HepG2 (cell line): ENCODE measurements at regions not wholly inside any gene's neighbourhood (a gene's known extent, or its start where the extent isn't known, plus 50 kb on each side); places are given as distances from the start of the nearest gene placed in this dataset.

Source experiments
- ATAC-seq: fragments of 200-7000 bp; cut with Tn5 transposase; 3 replicates; pipeline ENCODE4 v1.9.1; 2020; ENCODE audit warnings: mild to moderate bottlenecking, moderate library complexity
- BruUV-seq: library from RNA; stranded (reverse); fragments of 400-500 nt; replicated peaks from 2 replicates; lab custom pipeline; 2021; lab: Mats Ljungman, UMichigan
- CTCF ChIA-PET: fragments of 300-600 bp; formaldehyde crosslinking; extraction: SDS; loops from one replicate; lab custom pipeline; 2021; ENCODE audit warnings: low total read pairs, inconsistent platforms, low intra/inter-chr PET ratio; lab: Yijun Ruan, JAX
- POLR2A ChIA-PET: fragments of 350-600 bp; sonication (Branson Sonifier 250); formaldehyde crosslinking; loops from one replicate; lab custom pipeline; 2020; ENCODE audit warnings: antibody characterized with exemption, inconsistent platforms; lab: Yijun Ruan, JAX
- DNase-seq: peaks from one replicate; pipeline ENCODE4 v3.0.0-alpha.2; 2015; ENCODE audit warnings: low spot score
- FAIRE-seq: peaks from 3 replicates; lab custom pipeline; 2011; peaks lifted over from hg19 to GRCh38; lab: Jason Lieb, UNC
- H2AFZ ChIP-seq: one replicate; pipeline ENCODE4 v1.6.1; 2011; ENCODE audit warnings: low read length, inconsistent platforms
- H3K27ac ChIP-seq: fragments of 300-600 bp; 3 replicates; pipeline ENCODE4 v1.8.0; 2011; ENCODE audit warnings: mixed run types, mild to moderate bottlenecking, mixed read lengths, low read length, inconsistent platforms; ENCODE audit not compliant: insufficient read depth; ENCODE audit errors: extremely low read length
- H3K27me3 ChIP-seq, 2 experiments: fragments of 200-600 bp in 1 of 2; 2 replicates in 1 of 2; 3 replicates in 1 of 2; pipeline versions ENCODE4 v1.6.0 to v1.8.0; 2011; ENCODE audit warnings: low read length in 2 of 2, mild to moderate bottlenecking in 2 of 2, moderate library complexity in 2 of 2, inconsistent platforms in 1 of 2; ENCODE audit not compliant: insufficient read depth in 2 of 2, control insufficient read depth in 1 of 2
- H3K36me3 ChIP-seq, 2 experiments: fragments of 200-600 bp in 1 of 2; replicated peaks in 1 of 2; 2 replicates in 1 of 2; 3 replicates in 1 of 2; pipeline versions ENCODE4 v1.5.1 to v1.8.0; 2011; ENCODE audit warnings: low read length in 2 of 2, inconsistent platforms in 1 of 2; ENCODE audit not compliant: insufficient read depth in 2 of 2, control insufficient read depth in 1 of 2
- H3K4me1 ChIP-seq: 2 replicates; pipeline ENCODE4 v1.5.1; 2012; ENCODE audit warnings: low read length, inconsistent platforms; ENCODE audit not compliant: insufficient read depth
- H3K4me2 ChIP-seq: 2 replicates; pipeline ENCODE4 v1.6.0; 2011; ENCODE audit warnings: low read depth, low read length, inconsistent platforms
- H3K4me3 ChIP-seq, 3 experiments: fragments of 200-600 bp in 1 of 3; sonication (generic), shearing (Covaris generic) in 1 of 3; replicated peaks in 1 of 3; 2 replicates each; pipeline ENCODE4 v1.5.1; 2011 to 2016; ENCODE audit warnings: low read length in 3 of 3, inconsistent platforms in 2 of 3, low read depth in 2 of 3, mild to moderate bottlenecking in 2 of 3, control low read depth in 1 of 3, mixed read lengths in 1 of 3; ENCODE audit not compliant: insufficient read depth in 1 of 3
- H3K79me2 ChIP-seq: one replicate; pipeline ENCODE4 v1.6.1; 2011; ENCODE audit warnings: low read length, inconsistent platforms; ENCODE audit not compliant: insufficient read depth
- H3K9ac ChIP-seq: 2 replicates; pipeline ENCODE4 v1.6.0; 2011; ENCODE audit warnings: mild to moderate bottlenecking, low read depth, low read length, inconsistent platforms; ENCODE audit not compliant: insufficient read depth
- H3K9me3 ChIP-seq: 2 replicates; pipeline ENCODE4 v1.5.1; 2012; ENCODE audit warnings: mild to moderate bottlenecking, low read length
- H4K20me1 ChIP-seq: 2 replicates; pipeline ENCODE4 v1.6.0; 2011; ENCODE audit warnings: inconsistent platforms, mild to moderate bottlenecking, low read length, moderate library complexity; ENCODE audit not compliant: insufficient read depth
- BRCA1 ChIP-seq: sonication (generic); formaldehyde crosslinking; IDR thresholded peaks from 2 replicates; pipeline ENCODE4 v1.4.0; 2020; ENCODE audit warnings: missing genetic modification reagents
- DMAP1 ChIP-seq: IDR thresholded peaks from 2 replicates; pipeline ENCODE4 v1.6.1; 2016
- EP300 ChIP-seq, 3 experiments: sonication (generic) in 1 of 3; formaldehyde crosslinking in 1 of 3; IDR thresholded peaks; 2 replicates each; pipeline versions ENCODE4 v1.5.1 to v1.6.1; 2011 to 2020; ENCODE audit warnings: low read depth in 2 of 3, low read length in 2 of 3, borderline replicate concordance in 1 of 3, improper control_type of control experiment in 1 of 3, mild to moderate bottlenecking in 1 of 3, missing genetic modification reagents in 1 of 3, moderate library complexity in 1 of 3
- FOXO1 ChIP-seq: sonication (generic); formaldehyde crosslinking; IDR thresholded peaks from 2 replicates; pipeline ENCODE4 v1.4.0; 2020; ENCODE audit warnings: missing genetic modification reagents
- KLF15 ChIP-seq: sonication (generic); formaldehyde crosslinking; IDR thresholded peaks from 2 replicates; pipeline ENCODE4 v1.8.1; 2023; ENCODE audit warnings: borderline replicate concordance, mild to moderate bottlenecking, inconsistent platforms, missing genetic modification reagents, mixed read lengths
- PRPF4 ChIP-seq: fragments of 200-400 bp; formaldehyde crosslinking; IDR thresholded peaks from 2 replicates; pipeline ENCODE4 v1.6.1; 2016; ENCODE audit warnings: low read length, low read depth; ENCODE audit not compliant: poor library complexity, severe bottlenecking
- ZNF766 ChIP-seq: sonication (generic); formaldehyde crosslinking; IDR thresholded peaks from 2 replicates; pipeline ENCODE4 v1.5.0; 2020; ENCODE audit warnings: missing genetic modification reagents, borderline replicate concordance
- WGBS: methylation state at CpG from one replicate; pipeline ENCODE4 v1.1.6; 2017; ENCODE audit warnings: low lambda C conversion rate; 5-methylcytosine and 5-hydroxymethylcytosine counted together
- in situ Hi-C: cut with HindIII; loops from 2 replicates; pipeline ENCODE4 v1.10.0; 2017; ENCODE audit warnings: low pct_unique_long_range_greater_than_20kb; ENCODE audit not compliant: extremely low pct_ligation_motif_present
- intact Hi-C: fragments of 100-400 bp; cut with micrococcal nuclease; formaldehyde crosslinking; loops from one replicate; pipeline ENCODE4 v1.10.0; 2022; ENCODE audit not compliant: unreplicated experiment
- TF ChIP-seq, protein P1 (sequence below): sonication (generic); formaldehyde crosslinking; IDR thresholded peaks from 2 replicates; pipeline ENCODE4 v1.4.0; 2020; ENCODE audit warnings: mild to moderate bottlenecking, missing genetic modification reagents

DNA sequence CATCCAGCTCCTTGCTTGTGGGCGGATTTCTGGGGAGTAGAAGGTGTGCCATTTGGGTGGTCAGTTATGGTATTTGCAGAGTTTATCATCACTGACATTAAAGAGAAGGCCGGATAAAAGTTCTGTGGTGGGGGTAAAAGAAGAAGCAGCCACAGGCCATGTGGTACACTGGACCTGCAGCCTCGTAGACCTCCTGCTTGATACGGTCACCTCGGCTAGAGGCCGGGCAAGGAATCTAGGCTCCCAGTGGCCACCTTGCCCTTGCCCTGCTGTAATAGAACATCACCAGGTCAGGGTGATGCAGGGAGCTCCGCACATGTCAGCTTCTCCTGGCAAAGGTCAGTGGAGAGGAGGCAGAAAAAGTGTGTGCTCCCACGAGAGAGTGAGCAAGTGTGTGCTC is 376.1 kb upstream of the IRX4 start:
- Histone ChIP-seq H3K36me3 (no peaks in the 10 kb centered on the region), H3K4me2 (no peak overlapping the region), H3K4me3 (no peak overlapping the region), H3K9ac (no peak overlapping the region), H3K4me1 (no peaks in the 10 kb centered on the region), H3K27me3 (peaks cover 2 to 35% of the 10 kb centered on the region in 2 experiments; a peak in 3 of 5 replicates), H3K9me3 (no peaks in the 10 kb centered on the region), H3K27ac (no peak overlapping the region), H2AFZ (no peak overlapping the region), H3K79me2 (no peaks in the 10 kb centered on the region), H4K20me1 (no peaks in the 10 kb centered on the region)
- no peak for FAIRE-seq
- BruUV-seq = no TSS peak
- intact Hi-C loops (no loop called here), in situ Hi-C loops (no loop called here)
- no peak for DNase-seq
- TF ChIP-seq EP300 (IDR thresholded peaks at IDR 0.05; ENCODE audit: low read depth in 2 of 2, low read length in 2 of 2) = no peak
- TF ChIP-seq EP300 (CRISPR knock-in tag; IDR thresholded peaks at IDR 0.05; ENCODE audit: borderline replicate concordance) = no peak
- no peak for TF ChIP-seq DMAP1 (CRISPR knock-in tag)
- no peak for TF ChIP-seq KLF15 (CRISPR knock-in tag)
- TF ChIP-seq ZNF766 (CRISPR knock-in tag) = no peak
- TF ChIP-seq BRCA1 = no peak
- no peak for TF ChIP-seq FOXO1 (CRISPR knock-in tag)
- no peak for TF ChIP-seq PRPF4
- TF ChIP-seq, protein P1, sequence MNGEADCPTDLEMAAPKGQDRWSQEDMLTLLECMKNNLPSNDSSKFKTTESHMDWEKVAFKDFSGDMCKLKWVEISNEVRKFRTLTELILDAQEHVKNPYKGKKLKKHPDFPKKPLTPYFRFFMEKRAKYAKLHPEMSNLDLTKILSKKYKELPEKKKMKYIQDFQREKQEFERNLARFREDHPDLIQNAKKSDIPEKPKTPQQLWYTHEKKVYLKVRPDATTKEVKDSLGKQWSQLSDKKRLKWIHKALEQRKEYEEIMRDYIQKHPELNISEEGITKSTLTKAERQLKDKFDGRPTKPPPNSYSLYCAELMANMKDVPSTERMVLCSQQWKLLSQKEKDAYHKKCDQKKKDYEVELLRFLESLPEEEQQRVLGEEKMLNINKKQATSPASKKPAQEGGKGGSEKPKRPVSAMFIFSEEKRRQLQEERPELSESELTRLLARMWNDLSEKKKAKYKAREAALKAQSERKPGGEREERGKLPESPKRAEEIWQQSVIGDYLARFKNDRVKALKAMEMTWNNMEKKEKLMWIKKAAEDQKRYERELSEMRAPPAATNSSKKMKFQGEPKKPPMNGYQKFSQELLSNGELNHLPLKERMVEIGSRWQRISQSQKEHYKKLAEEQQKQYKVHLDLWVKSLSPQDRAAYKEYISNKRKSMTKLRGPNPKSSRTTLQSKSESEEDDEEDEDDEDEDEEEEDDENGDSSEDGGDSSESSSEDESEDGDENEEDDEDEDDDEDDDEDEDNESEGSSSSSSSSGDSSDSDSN (CRISPR knock-in tag) = no peak
- ChIA-PET POLR2A (no interaction called here), CTCF (no interaction called here)
- ATAC-seq = no peak
- 23% methylated on average over 7 of the region's 8 CpGs for WGBS
